ENCODE measurements at regions not wholly inside any gene's neighbourhood (a gene's known extent, or its start where the extent isn't known, plus 50 kb on each side); places are given as distances from the start of the nearest gene placed in this dataset.

DNA sequence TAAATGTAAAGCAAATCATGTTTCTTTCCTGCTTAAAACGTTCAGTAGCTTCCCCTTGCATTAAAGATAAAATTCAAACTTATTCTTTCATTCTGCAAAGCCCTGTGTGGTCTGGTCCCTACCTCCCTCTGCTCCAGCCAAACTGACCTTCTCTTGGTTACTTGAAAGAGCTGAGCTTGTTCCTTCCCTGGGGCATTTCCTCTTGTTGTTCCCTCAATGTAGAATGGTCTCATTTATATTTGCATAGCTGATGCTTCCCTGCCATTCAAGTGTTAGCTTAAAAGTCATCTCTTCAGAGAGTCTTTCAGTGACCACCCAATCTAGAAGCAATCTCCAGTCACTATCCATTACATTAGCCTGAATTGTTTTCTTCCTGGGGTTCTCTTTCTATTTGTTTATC is 1618.5 kb upstream of the TENM4 start:
- ChIA-PET CTCF (no interaction called here), SMC1A (ENCODE audit: uncharacterized antibody, unreplicated experiment) (no interaction called here), POLR2A (no interaction called here), RAD21 (ENCODE audit: unreplicated experiment) (no interaction called here)
- BruUV-seq (replicated peaks) = no TSS peak
- 0% methylated on average over 1 of the region's 1 CpG for WGBS (ENCODE audit: insufficient coverage, insufficient replicate concordance, low lambda C conversion rate, missing lambda C conversion rate)
- H3K4me2 ChIP-seq (ENCODE audit: control insufficient read depth, insufficient read depth) = no peak overlapping the region
- ATAC-seq = no peak
- no peaks in the 10 kb centered on the region for H3K9me3 ChIP-seq (replicated peaks; ENCODE audit: control insufficient read depth, insufficient read depth, low read length)
- H3K4me1 ChIP-seq (ENCODE audit: control insufficient read depth, insufficient read depth, low read length) = no peaks in the 10 kb centered on the region
- in situ Hi-C loops (cut with MboI) (no loop called here), intact Hi-C loops (cut with micrococcal nuclease; ENCODE audit: unreplicated experiment) (no loop called here)
- DNase-seq (ENCODE audit: low read depth, low spot score) = no peak
- no peaks in the 10 kb centered on the region for H4K20me1 ChIP-seq (ENCODE audit: control insufficient read depth, insufficient read depth)
- no peak for TF ChIP-seq HDAC2 (IDR thresholded peaks at IDR 0.05)
- no peak for TF ChIP-seq JUND (IDR thresholded peaks at IDR 0.05; ENCODE audit: low read depth, low read length)
- TF ChIP-seq RAD51 (IDR thresholded peaks at IDR 0.05) = no peak
- TF ChIP-seq CBX3 (IDR thresholded peaks at IDR 0.05; ENCODE audit: borderline replicate concordance, low read depth) = no peak
- TF ChIP-seq BACH1 (IDR thresholded peaks at IDR 0.05; ENCODE audit: borderline replicate concordance) = no peak
- TF ChIP-seq TBL1XR1 (IDR thresholded peaks at IDR 0.05; ENCODE audit: low read depth, low read length) = no peak
- no peak for TF ChIP-seq MTA2 (IDR thresholded peaks at IDR 0.05; ENCODE audit: low read depth)
- TF ChIP-seq POLR2AphosphoS5 (IDR thresholded peaks at IDR 0.05; ENCODE audit: low read length) = no peak
- TF ChIP-seq, protein P1, sequence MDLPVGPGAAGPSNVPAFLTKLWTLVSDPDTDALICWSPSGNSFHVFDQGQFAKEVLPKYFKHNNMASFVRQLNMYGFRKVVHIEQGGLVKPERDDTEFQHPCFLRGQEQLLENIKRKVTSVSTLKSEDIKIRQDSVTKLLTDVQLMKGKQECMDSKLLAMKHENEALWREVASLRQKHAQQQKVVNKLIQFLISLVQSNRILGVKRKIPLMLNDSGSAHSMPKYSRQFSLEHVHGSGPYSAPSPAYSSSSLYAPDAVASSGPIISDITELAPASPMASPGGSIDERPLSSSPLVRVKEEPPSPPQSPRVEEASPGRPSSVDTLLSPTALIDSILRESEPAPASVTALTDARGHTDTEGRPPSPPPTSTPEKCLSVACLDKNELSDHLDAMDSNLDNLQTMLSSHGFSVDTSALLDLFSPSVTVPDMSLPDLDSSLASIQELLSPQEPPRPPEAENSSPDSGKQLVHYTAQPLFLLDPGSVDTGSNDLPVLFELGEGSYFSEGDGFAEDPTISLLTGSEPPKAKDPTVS (IDR thresholded peaks at IDR 0.05; ENCODE audit: low read depth, low read length) = no peak
- no peak for TF ChIP-seq NFIC (IDR thresholded peaks at IDR 0.05; ENCODE audit: low read depth, low read length)
- TF ChIP-seq SREBF2 (IDR thresholded peaks at IDR 0.05; ENCODE audit: low read length) = no peak
- TF ChIP-seq HDGF (IDR thresholded peaks at IDR 0.05) = no peak
- no peak for TF ChIP-seq GABPA (IDR thresholded peaks at IDR 0.05; ENCODE audit: low read depth)
- no peak for TF ChIP-seq IRF3 (IDR thresholded peaks at IDR 0.05)
- TF ChIP-seq PAX5 (IDR thresholded peaks at IDR 0.05; ENCODE audit: borderline replicate concordance, low read depth, low read length) = no peak
- H3K27ac ChIP-seq (ENCODE audit: control insufficient read depth, insufficient read depth) = no peak overlapping the region
- H3K36me3 ChIP-seq (ENCODE audit: control insufficient read depth in 2 of 2, insufficient read depth in 2 of 2, low read length in 1 of 2) = no peaks in the 10 kb centered on the region
- H2AFZ ChIP-seq (ENCODE audit: control insufficient read depth, low read depth, low read length) = no peak overlapping the region
- no peaks in the 10 kb centered on the region for H3K79me2 ChIP-seq (ENCODE audit: control insufficient read depth, insufficient read depth, low read length)
- no peak overlapping the region for H3K4me3 ChIP-seq
- no peaks in the 10 kb centered on the region for H3K27me3 ChIP-seq (replicated peaks in 1 of 2; ENCODE audit: control insufficient read depth in 2 of 2, insufficient read depth in 2 of 2, low read length in 1 of 2)
- no peak for FAIRE-seq
- no peak overlapping the region for H3K9ac ChIP-seq (ENCODE audit: control insufficient read depth, insufficient read depth, low read length)
